C4-2B (cell line): ENCODE measurements at regions not wholly inside any gene's neighbourhood (a gene's known extent, or its start where the extent isn't known, plus 50 kb on each side); places are given as distances from the start of the nearest gene placed in this dataset.

Source experiments
- ZFX ChIP-seq: fragments of 450-650 bp; IDR thresholded peaks from 2 replicates; pipeline ENCODE4 v1.6.1; 2017
- TF ChIP-seq, protein P1 (sequence below): fragments of 450-650 bp; conservative IDR thresholded peaks from 2 replicates; pipeline ENCODE4 v1.5.1; 2017; ENCODE audit warnings: mild to moderate bottlenecking

DNA sequence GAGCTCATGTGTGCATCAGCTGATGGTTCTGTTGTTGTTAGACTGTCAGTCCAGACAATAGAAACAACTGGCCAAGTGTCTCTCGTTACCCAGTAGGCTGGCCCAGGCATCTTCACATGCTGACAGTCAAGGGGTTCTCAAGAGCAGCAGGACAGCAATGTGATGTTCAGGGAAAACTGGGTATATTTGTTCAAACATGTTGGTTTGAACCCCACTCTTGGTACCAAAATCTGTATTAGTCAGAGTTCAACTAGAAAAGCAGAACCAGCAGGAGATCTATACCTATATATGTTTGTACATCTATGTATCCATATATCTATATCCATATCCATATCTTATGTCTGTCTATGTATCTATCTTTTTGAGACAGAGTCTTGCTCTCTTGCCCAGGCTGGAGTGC is 108.1 kb downstream of the LRRC70 start:
- TF ChIP-seq, protein P1, sequence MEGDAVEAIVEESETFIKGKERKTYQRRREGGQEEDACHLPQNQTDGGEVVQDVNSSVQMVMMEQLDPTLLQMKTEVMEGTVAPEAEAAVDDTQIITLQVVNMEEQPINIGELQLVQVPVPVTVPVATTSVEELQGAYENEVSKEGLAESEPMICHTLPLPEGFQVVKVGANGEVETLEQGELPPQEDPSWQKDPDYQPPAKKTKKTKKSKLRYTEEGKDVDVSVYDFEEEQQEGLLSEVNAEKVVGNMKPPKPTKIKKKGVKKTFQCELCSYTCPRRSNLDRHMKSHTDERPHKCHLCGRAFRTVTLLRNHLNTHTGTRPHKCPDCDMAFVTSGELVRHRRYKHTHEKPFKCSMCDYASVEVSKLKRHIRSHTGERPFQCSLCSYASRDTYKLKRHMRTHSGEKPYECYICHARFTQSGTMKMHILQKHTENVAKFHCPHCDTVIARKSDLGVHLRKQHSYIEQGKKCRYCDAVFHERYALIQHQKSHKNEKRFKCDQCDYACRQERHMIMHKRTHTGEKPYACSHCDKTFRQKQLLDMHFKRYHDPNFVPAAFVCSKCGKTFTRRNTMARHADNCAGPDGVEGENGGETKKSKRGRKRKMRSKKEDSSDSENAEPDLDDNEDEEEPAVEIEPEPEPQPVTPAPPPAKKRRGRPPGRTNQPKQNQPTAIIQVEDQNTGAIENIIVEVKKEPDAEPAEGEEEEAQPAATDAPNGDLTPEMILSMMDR, result no peak
- no peak for TF ChIP-seq ZFX
